ENCODE measurements at regions not wholly inside any gene's neighbourhood (a gene's known extent, or its start where the extent isn't known, plus 50 kb on each side); places are given as distances from the start of the nearest gene placed in this dataset.

DNA sequence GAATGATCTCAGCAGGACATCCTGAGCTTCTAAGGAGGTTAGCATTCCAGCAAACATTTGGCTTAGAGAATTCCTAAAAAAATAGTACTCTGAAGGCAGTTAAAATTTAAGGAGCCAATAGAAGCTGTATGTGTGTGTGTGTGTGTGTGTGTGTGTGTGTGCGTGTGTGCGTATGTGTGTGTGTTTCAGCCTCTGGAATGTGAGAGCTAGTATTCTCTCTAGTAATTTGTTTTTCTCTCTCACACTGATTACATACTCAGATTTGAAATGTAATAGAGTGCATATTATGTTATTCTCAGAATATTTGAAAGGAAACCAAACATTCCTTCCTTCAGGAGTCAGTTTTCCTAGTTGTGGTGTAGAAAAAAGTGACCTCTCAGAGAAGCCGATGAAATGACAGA lies 279.6 kb downstream of the TMEM38B start:
- no peak overlapping the region for H3K27ac ChIP-seq (ENCODE audit: low read length)

DNA sequence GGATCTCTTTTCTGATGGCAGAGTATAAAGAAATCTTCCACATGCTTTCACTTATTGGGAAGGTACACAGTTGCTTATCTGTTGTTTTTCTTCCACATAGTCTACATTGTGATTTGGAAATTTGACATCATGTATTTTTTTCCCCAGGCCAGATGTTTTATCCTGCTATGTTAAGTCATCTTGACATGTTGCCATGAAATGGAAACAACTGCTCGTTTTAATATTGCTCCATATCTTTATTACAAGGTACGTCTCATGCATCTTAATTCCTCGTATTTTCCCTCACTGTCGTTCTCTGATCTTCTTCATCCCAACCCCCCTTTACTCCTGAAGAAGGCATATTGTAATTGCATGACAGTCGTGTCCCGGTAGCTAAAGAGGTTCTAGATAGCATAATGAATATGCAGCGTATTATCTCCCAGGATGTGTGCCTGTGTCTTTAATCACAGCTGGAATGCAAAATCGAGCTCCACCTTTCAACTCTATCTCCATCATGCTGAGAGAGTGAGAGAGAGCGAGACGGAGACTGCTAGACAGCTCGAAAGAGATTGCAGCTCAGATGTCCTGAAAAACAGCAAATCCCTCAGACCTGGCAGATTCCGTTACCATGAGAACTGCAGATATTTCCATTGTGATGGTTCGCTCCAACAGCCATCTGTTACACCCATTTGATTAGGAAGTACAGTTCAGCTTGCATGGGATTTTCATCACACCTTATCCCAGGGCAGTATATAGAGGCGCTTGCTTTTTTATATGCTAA lies 281.7 kb downstream of the TMEM38B start:
- Histone ChIP-seq H2AFZ (ENCODE audit: low read depth, low read length) (peak overlapping the region; percentile 5), H3K9me3 (ENCODE audit: low read length) (no peaks in the 10 kb centered on the region), H3K9ac (ENCODE audit: low read length) (peak overlapping the region; percentile 38), H4K20me1 (ENCODE audit: insufficient read depth) (no peaks in the 10 kb centered on the region), H3K79me2 (replicated peaks; ENCODE audit: insufficient read depth, low read length) (no peaks in the 10 kb centered on the region), H3K4me3 (ENCODE audit: low read length) (peak overlapping the region; percentile 47), H3K4me2 (ENCODE audit: low read length) (peak overlapping the region; percentile 55), H3K27me3 (ENCODE audit: insufficient read depth, low read depth, low read length) (no peaks in the 10 kb centered on the region), H3K36me3 (ENCODE audit: insufficient read depth, low read length) (no peaks in the 10 kb centered on the region), H3K9me2 (ENCODE audit: insufficient read depth, low read length) (no peaks in the 10 kb centered on the region), H3K27ac (ENCODE audit: low read length) (peak overlapping the region; percentile 82), H3F3A (ENCODE audit: insufficient read depth, low read length, poor library complexity, severe bottlenecking) (no peaks in the 10 kb centered on the region)
- TF ChIP-seq EP300 (conservative IDR thresholded peaks at IDR 0.05; ENCODE audit: poor library complexity, severe bottlenecking) (peak; percentile 96), RAD21 (conservative IDR thresholded peaks at IDR 0.05) (peak; percentile 55), SMC3 (conservative IDR thresholded peaks at IDR 0.05; ENCODE audit: poor library complexity) (peak; percentile 46), TAF1 (IDR thresholded peaks at IDR 0.05; ENCODE audit: low read depth) (no peak), POLR2AphosphoS5 (IDR thresholded peaks at IDR 0.05) (peak; percentile 87), MXI1 (conservative IDR thresholded peaks at IDR 0.05; ENCODE audit: poor library complexity, severe bottlenecking) (peak; percentile 39), EZH2 (IDR thresholded peaks at IDR 0.05; ENCODE audit: borderline replicate concordance, insufficient read depth, low read length, poor library complexity, severe bottlenecking) (no peak)
- TF ChIP-seq, protein P1, sequence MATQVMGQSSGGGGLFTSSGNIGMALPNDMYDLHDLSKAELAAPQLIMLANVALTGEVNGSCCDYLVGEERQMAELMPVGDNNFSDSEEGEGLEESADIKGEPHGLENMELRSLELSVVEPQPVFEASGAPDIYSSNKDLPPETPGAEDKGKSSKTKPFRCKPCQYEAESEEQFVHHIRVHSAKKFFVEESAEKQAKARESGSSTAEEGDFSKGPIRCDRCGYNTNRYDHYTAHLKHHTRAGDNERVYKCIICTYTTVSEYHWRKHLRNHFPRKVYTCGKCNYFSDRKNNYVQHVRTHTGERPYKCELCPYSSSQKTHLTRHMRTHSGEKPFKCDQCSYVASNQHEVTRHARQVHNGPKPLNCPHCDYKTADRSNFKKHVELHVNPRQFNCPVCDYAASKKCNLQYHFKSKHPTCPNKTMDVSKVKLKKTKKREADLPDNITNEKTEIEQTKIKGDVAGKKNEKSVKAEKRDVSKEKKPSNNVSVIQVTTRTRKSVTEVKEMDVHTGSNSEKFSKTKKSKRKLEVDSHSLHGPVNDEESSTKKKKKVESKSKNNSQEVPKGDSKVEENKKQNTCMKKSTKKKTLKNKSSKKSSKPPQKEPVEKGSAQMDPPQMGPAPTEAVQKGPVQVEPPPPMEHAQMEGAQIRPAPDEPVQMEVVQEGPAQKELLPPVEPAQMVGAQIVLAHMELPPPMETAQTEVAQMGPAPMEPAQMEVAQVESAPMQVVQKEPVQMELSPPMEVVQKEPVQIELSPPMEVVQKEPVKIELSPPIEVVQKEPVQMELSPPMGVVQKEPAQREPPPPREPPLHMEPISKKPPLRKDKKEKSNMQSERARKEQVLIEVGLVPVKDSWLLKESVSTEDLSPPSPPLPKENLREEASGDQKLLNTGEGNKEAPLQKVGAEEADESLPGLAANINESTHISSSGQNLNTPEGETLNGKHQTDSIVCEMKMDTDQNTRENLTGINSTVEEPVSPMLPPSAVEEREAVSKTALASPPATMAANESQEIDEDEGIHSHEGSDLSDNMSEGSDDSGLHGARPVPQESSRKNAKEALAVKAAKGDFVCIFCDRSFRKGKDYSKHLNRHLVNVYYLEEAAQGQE (IDR thresholded peaks at IDR 0.05; ENCODE audit: borderline replicate concordance), result peak; percentile 33
- TF ChIP-seq, protein P2, sequence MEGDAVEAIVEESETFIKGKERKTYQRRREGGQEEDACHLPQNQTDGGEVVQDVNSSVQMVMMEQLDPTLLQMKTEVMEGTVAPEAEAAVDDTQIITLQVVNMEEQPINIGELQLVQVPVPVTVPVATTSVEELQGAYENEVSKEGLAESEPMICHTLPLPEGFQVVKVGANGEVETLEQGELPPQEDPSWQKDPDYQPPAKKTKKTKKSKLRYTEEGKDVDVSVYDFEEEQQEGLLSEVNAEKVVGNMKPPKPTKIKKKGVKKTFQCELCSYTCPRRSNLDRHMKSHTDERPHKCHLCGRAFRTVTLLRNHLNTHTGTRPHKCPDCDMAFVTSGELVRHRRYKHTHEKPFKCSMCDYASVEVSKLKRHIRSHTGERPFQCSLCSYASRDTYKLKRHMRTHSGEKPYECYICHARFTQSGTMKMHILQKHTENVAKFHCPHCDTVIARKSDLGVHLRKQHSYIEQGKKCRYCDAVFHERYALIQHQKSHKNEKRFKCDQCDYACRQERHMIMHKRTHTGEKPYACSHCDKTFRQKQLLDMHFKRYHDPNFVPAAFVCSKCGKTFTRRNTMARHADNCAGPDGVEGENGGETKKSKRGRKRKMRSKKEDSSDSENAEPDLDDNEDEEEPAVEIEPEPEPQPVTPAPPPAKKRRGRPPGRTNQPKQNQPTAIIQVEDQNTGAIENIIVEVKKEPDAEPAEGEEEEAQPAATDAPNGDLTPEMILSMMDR (IDR thresholded peaks at IDR 0.05; ENCODE audit: poor library complexity, severe bottlenecking), result peak; percentile 8

More for the DNA sequence above, 279.6 kb downstream of the TMEM38B start:
- Histone ChIP-seq H2AFZ (ENCODE audit: low read depth, low read length) (no peak overlapping the region), H3K9ac (ENCODE audit: low read length) (no peak overlapping the region), H3K79me2 (replicated peaks; ENCODE audit: insufficient read depth, low read length) (no peaks in the 10 kb centered on the region), H3F3A (ENCODE audit: insufficient read depth, low read length, poor library complexity, severe bottlenecking) (no peaks in the 10 kb centered on the region), H3K4me2 (ENCODE audit: low read length) (no peak overlapping the region), H3K9me2 (ENCODE audit: insufficient read depth, low read length) (no peaks in the 10 kb centered on the region), H3K27me3 (ENCODE audit: insufficient read depth, low read depth, low read length) (no peaks in the 10 kb centered on the region), H4K20me1 (ENCODE audit: insufficient read depth) (no peaks in the 10 kb centered on the region), H3K36me3 (ENCODE audit: insufficient read depth, low read length) (no peaks in the 10 kb centered on the region), H3K4me3 (ENCODE audit: low read length) (no peak overlapping the region), H3K9me3 (ENCODE audit: low read length) (no peaks in the 10 kb centered on the region)
- TF ChIP-seq RAD21 (conservative IDR thresholded peaks at IDR 0.05), result no peak

Data from neural cell (in vitro differentiated cells).